Mesendoderm (in vitro differentiated cells): ENCODE measurements at regions not wholly inside any gene's neighbourhood (a gene's known extent, or its start where the extent isn't known, plus 50 kb on each side); places are given as distances from the start of the nearest gene placed in this dataset.

Source experiments
- DNase-seq: peaks from one replicate; pipeline ENCODE4 v3.0.0; 2013
- H2AK5ac ChIP-seq: 2 replicates; pipeline ENCODE4 v1.6.1; 2013; ENCODE audit warnings: low read length, inconsistent platforms
- H2BK120ac ChIP-seq: 2 replicates; pipeline ENCODE4 v1.6.1; 2013; ENCODE audit warnings: low read depth, mild to moderate bottlenecking, low read length, moderate library complexity, mixed read lengths
- H2BK15ac ChIP-seq: replicated peaks from 2 replicates; pipeline ENCODE4 v1.6.1; 2013; ENCODE audit warnings: low read depth, mild to moderate bottlenecking, moderate library complexity
- H2BK5ac ChIP-seq: 2 replicates; pipeline ENCODE4 v1.6.1; 2013; ENCODE audit warnings: low read length, inconsistent platforms
- H3K18ac ChIP-seq: 2 replicates; pipeline ENCODE4 v1.6.1; 2013; ENCODE audit warnings: mild to moderate bottlenecking, low read length, mixed read lengths
- H3K23ac ChIP-seq: one replicate; pipeline ENCODE4 v1.6.1; 2013; ENCODE audit warnings: low read length
- H3K27ac ChIP-seq: 2 replicates; pipeline ENCODE4 v1.5.1; 2013; ENCODE audit warnings: low read depth, mild to moderate bottlenecking, inconsistent platforms, low read length, moderate library complexity
- H3K27me3 ChIP-seq: 2 replicates; pipeline ENCODE4 v1.6.1; 2013; ENCODE audit warnings: low read length, control low read depth, mild to moderate bottlenecking, inconsistent platforms; ENCODE audit not compliant: insufficient read depth, poor library complexity
- H3K36me3 ChIP-seq: 2 replicates; pipeline ENCODE4 v1.6.1; 2013; ENCODE audit warnings: low read length, inconsistent platforms; ENCODE audit not compliant: control insufficient read depth, insufficient read depth
- H3K4ac ChIP-seq: one replicate; pipeline ENCODE4 v1.6.1; 2013; ENCODE audit warnings: low read depth, mild to moderate bottlenecking, low read length, moderate library complexity
- H3K4me1 ChIP-seq: 2 replicates; pipeline ENCODE4 v1.6.1; 2013; ENCODE audit warnings: low read depth, low read length, inconsistent platforms; ENCODE audit not compliant: control insufficient read depth
- H3K4me2 ChIP-seq: 2 replicates; pipeline ENCODE4 v1.6.1; 2013; ENCODE audit warnings: low read length
- H3K4me3 ChIP-seq: 2 replicates; pipeline ENCODE4 v1.5.1; 2013; ENCODE audit warnings: mild to moderate bottlenecking, low read length
- H3K56ac ChIP-seq: one replicate; pipeline ENCODE4 v1.6.1; 2013; ENCODE audit warnings: low read length
- H3K79me1 ChIP-seq: 2 replicates; pipeline ENCODE4 v1.6.1; 2013; ENCODE audit warnings: low read length, inconsistent platforms
- H3K79me2 ChIP-seq: 2 replicates; pipeline ENCODE4 v1.6.1; 2013; ENCODE audit warnings: mild to moderate bottlenecking, low read length; ENCODE audit not compliant: control insufficient read depth, insufficient read depth
- H3K9ac ChIP-seq: 2 replicates; pipeline ENCODE4 v1.6.1; 2013; ENCODE audit warnings: low read length, inconsistent platforms
- H4K5ac ChIP-seq: one replicate; pipeline ENCODE4 v1.6.1; 2013; ENCODE audit warnings: low read length
- H4K8ac ChIP-seq: one replicate; pipeline ENCODE4 v1.6.1; 2013; ENCODE audit warnings: low read depth, mild to moderate bottlenecking, control low read depth, low read length, moderate library complexity
- WGBS: extraction: QIAGEN DNeasy Blood & Tissue Kit; methylation state at CpG from one replicate; pipeline ENCODE4 v1.1.7; 2013; ENCODE audit warnings: low lambda C conversion rate, missing lambda C conversion rate; ENCODE audit not compliant: insufficient coverage; ENCODE audit errors: extremely low coverage; 5-methylcytosine and 5-hydroxymethylcytosine counted together

DNA sequence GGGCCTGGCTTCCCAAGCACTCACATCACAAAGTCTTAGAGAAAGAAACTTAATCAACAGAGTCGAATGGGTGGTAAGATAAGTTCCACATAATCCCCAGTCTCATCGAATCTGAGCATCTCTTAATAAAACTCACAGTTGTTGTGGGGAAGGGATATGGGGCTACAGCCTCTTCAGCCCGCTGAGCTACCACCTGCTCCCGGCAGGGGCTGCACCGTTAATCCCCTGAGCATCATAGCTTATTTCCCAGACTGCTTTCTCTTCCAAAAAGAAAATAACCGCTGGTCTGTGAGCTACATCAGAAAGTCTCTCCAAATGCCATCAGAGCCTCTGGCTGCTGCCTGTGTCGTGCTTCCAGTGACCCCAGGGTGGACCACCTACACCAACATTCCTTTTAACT is 139.4 kb upstream of the CELF4 start:
- no CpG with 5 or more reads among the region's 7 CpGs for WGBS
- no peak for DNase-seq
- H2BK15ac ChIP-seq, result no peak overlapping the region
- H3K79me1 ChIP-seq, result no peaks in the 10 kb centered on the region
- H3K9ac ChIP-seq, result no peak overlapping the region
- H3K36me3 ChIP-seq, result no peaks in the 10 kb centered on the region
- no peak overlapping the region for H3K18ac ChIP-seq
- no peak overlapping the region for H4K5ac ChIP-seq
- no peak overlapping the region for H4K8ac ChIP-seq
- H3K4me3 ChIP-seq, result no peak overlapping the region
- no peaks in the 10 kb centered on the region for H3K27me3 ChIP-seq
- no peak overlapping the region for H3K23ac ChIP-seq
- no peaks in the 10 kb centered on the region for H3K4me1 ChIP-seq
- no peak overlapping the region for H2BK5ac ChIP-seq
- no peak overlapping the region for H2BK120ac ChIP-seq
- no peak overlapping the region for H3K4ac ChIP-seq
- no peak overlapping the region for H2AK5ac ChIP-seq
- no peak overlapping the region for H3K27ac ChIP-seq
- no peak overlapping the region for H3K4me2 ChIP-seq
- H3K56ac ChIP-seq, result no peak overlapping the region
- H3K79me2 ChIP-seq, result no peaks in the 10 kb centered on the region

DNA sequence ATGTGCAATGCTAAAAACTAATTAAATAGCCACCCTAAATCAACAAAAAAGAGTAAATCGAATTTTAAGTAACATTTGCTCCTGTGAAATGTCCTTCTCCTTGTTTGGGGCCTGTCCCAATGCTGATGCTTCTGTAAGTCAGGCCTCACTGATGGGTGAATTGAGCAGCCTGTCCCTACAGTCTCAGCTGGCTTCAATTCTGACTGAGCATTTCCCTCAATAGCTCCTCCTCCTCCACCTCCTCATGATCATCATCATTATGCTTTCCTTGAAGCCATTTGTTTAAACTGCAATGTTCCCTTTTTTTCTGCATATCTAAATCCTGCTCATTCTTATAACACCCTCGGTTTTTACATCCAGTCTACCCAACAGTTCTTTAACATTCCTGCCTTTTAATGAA is 137.2 kb upstream of the CELF4 start:
- H3K56ac ChIP-seq, result no peak overlapping the region
- no peak overlapping the region for H3K4me2 ChIP-seq
- no peak overlapping the region for H2BK15ac ChIP-seq
- H3K27me3 ChIP-seq, result no peaks in the 10 kb centered on the region
- DNase-seq, result no peak
- no peak overlapping the region for H2AK5ac ChIP-seq
- no peaks in the 10 kb centered on the region for H3K79me1 ChIP-seq
- H3K18ac ChIP-seq, result no peak overlapping the region
- H3K9ac ChIP-seq, result no peak overlapping the region
- H3K79me2 ChIP-seq, result no peaks in the 10 kb centered on the region
- H4K8ac ChIP-seq, result no peak overlapping the region
- H3K36me3 ChIP-seq, result no peaks in the 10 kb centered on the region
- H4K5ac ChIP-seq, result no peak overlapping the region
- WGBS, result no CpG with 5 or more reads among the region's 2 CpGs
- no peaks in the 10 kb centered on the region for H3K4me1 ChIP-seq
- no peak overlapping the region for H3K4me3 ChIP-seq
- H3K23ac ChIP-seq, result no peak overlapping the region
- no peak overlapping the region for H2BK120ac ChIP-seq
- no peak overlapping the region for H3K27ac ChIP-seq
- H2BK5ac ChIP-seq, result no peak overlapping the region
- H3K4ac ChIP-seq, result no peak overlapping the region

DNA sequence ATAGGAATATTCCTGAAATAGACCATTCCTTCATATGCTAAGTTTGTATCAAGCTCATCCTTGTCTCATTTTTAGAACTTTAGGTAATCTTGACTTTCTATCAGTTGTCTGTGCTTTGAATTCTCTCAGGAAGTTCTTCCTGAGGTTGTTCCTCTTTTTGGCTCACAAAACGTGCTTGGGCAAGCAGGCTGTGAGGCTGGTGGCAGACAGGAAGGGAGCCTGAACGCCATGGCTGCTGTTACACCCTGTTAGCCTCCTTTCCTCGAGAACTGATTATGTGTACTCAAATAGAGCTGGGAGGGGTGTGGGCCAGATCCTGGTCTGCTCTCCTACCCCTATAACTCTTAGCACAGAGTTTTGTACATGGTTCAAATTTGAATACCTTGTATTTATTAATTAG is 136.4 kb upstream of the CELF4 start:
- DNase-seq, result no peak
- H4K8ac ChIP-seq, result no peak overlapping the region
- no peak overlapping the region for H3K9ac ChIP-seq
- H3K23ac ChIP-seq, result no peak overlapping the region
- no CpG with 5 or more reads among the region's 3 CpGs for WGBS
- H3K79me2 ChIP-seq, result no peaks in the 10 kb centered on the region
- no peaks in the 10 kb centered on the region for H3K4me1 ChIP-seq
- no peaks in the 10 kb centered on the region for H3K27me3 ChIP-seq
- no peak overlapping the region for H3K56ac ChIP-seq
- no peaks in the 10 kb centered on the region for H3K79me1 ChIP-seq
- no peak overlapping the region for H2BK120ac ChIP-seq
- H3K27ac ChIP-seq, result no peak overlapping the region
- H3K18ac ChIP-seq, result no peak overlapping the region
- no peaks in the 10 kb centered on the region for H3K36me3 ChIP-seq
- no peak overlapping the region for H2BK15ac ChIP-seq
- H2AK5ac ChIP-seq, result no peak overlapping the region
- no peak overlapping the region for H3K4me2 ChIP-seq
- H3K4me3 ChIP-seq, result no peak overlapping the region
- H2BK5ac ChIP-seq, result no peak overlapping the region
- H4K5ac ChIP-seq, result no peak overlapping the region
- H3K4ac ChIP-seq, result no peak overlapping the region

DNA sequence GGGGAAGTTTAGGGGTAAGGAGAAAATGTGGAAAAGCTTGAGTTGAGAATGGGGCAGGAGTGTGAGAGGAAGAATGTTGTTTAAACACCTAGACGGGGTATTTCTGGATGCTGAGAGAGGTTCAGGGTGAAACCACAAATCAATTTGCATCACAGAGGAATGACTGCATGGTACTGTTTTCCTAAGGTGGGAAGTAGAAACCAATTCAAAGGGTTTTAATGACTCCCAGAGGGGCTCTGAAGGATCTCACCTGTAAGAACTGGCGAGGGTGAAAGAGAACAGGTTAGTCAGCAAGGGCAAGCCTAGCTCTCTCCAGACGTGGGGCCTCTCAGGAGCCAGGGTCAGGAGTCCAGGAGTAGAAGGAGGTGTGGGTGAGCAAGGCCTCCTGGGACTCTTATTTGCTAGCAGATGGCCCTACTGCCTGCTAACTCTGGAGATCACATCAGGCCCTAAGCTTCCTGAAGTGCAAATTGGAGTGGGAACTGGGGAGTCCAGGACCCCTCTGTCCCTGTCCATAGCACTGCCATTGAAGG is 133.0 kb upstream of the CELF4 start:
- no peak overlapping the region for H3K4ac ChIP-seq
- no peak overlapping the region for H3K4me3 ChIP-seq
- H2AK5ac ChIP-seq, result no peak overlapping the region
- no peaks in the 10 kb centered on the region for H3K4me1 ChIP-seq
- H3K27me3 ChIP-seq, result no peaks in the 10 kb centered on the region
- H3K23ac ChIP-seq, result no peak overlapping the region
- no peak overlapping the region for H2BK5ac ChIP-seq
- no peak overlapping the region for H2BK120ac ChIP-seq
- no peak overlapping the region for H4K5ac ChIP-seq
- no peak overlapping the region for H2BK15ac ChIP-seq
- H3K9ac ChIP-seq, result no peak overlapping the region
- H3K18ac ChIP-seq, result no peak overlapping the region
- no CpG with 5 or more reads among the region's 3 CpGs for WGBS
- no peak overlapping the region for H4K8ac ChIP-seq
- no peak overlapping the region for H3K56ac ChIP-seq
- no peak overlapping the region for H3K27ac ChIP-seq
- no peaks in the 10 kb centered on the region for H3K36me3 ChIP-seq
- DNase-seq, result peak; percentile 18
- no peaks in the 10 kb centered on the region for H3K79me1 ChIP-seq
- H3K4me2 ChIP-seq, result no peak overlapping the region
- no peaks in the 10 kb centered on the region for H3K79me2 ChIP-seq

DNA sequence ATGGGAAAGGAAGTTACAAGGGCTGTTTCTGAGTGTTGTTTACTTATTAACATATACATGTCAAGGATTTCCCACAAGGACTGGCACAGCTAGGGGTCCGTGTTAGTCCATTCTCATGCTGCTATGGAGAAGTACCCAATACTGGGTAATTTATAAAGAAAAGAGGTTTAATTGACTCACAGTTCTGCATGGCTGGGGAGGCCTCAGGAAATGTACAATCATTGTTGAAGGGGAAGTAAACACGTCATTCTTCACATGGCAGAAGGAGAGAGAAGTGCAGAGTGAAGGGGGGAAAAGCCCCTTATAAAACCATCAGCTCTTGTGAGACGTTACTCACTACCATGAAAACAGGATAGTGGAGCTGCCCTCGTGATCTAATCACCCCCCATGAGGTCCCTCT is 128.9 kb upstream of the CELF4 start:
- H3K27me3 ChIP-seq, result no peaks in the 10 kb centered on the region
- no peak overlapping the region for H2AK5ac ChIP-seq
- no peaks in the 10 kb centered on the region for H3K79me1 ChIP-seq
- no peak overlapping the region for H3K56ac ChIP-seq
- no peak overlapping the region for H4K5ac ChIP-seq
- H3K18ac ChIP-seq, result no peak overlapping the region
- H2BK15ac ChIP-seq, result no peak overlapping the region
- no peak for DNase-seq
- H4K8ac ChIP-seq, result no peak overlapping the region
- no peak overlapping the region for H3K27ac ChIP-seq
- H3K4me1 ChIP-seq, result no peaks in the 10 kb centered on the region
- no peak overlapping the region for H3K9ac ChIP-seq
- no peak overlapping the region for H3K4ac ChIP-seq
- H3K4me3 ChIP-seq, result no peak overlapping the region
- no peak overlapping the region for H3K4me2 ChIP-seq
- H3K79me2 ChIP-seq, result no peaks in the 10 kb centered on the region
- H3K36me3 ChIP-seq, result no peaks in the 10 kb centered on the region
- H3K23ac ChIP-seq, result no peak overlapping the region
- no peak overlapping the region for H2BK5ac ChIP-seq
- WGBS, result no CpG with 5 or more reads among the region's 4 CpGs
- H2BK120ac ChIP-seq, result no peak overlapping the region

DNA sequence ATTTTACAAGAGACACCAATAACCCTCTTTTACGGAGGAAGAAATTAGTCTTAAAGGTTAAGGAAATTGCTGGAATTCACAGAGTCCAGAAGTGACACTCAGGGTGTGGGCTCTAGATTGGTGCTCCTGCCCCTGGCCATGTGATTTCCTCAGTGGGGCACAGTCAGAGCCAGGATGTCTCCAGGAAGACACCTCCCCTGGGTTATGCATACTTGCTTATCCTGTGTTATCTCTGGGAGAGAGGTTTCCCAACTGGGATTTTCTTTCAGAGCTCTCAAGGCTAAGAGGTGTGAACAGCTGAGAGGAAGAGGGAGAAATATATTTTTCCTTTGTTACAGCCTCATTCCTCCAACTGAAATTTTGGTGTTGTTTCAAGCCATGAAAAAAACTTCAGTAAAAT is 125.6 kb upstream of the CELF4 start:
- Histone ChIP-seq H4K5ac (no peak overlapping the region), H3K4me1 (no peaks in the 10 kb centered on the region), H4K8ac (no peak overlapping the region), H3K79me2 (no peaks in the 10 kb centered on the region), H3K79me1 (no peaks in the 10 kb centered on the region), H3K4me3 (no peak overlapping the region), H3K36me3 (no peaks in the 10 kb centered on the region), H3K27ac (no peak overlapping the region), H3K27me3 (no peaks in the 10 kb centered on the region), H3K56ac (no peak overlapping the region), H2BK120ac (no peak overlapping the region), H3K4me2 (no peak overlapping the region), H2BK15ac (no peak overlapping the region), H3K4ac (no peak overlapping the region), H3K9ac (no peak overlapping the region), H3K18ac (no peak overlapping the region), H2BK5ac (no peak overlapping the region), H3K23ac (no peak overlapping the region), H2AK5ac (no peak overlapping the region)
- no CpG with 5 or more reads among the region's 1 CpG for WGBS
- peak; percentile 65 for DNase-seq
